Umbilical cord (tissue), 1 donor: ENCODE measurements at regions not wholly inside any gene's neighbourhood (a gene's known extent, or its start where the extent isn't known, plus 50 kb on each side); places are given as distances from the start of the nearest gene placed in this dataset.
A peak's percentile ranks its signal among the peaks of the same experiment; 100 is the strongest.

ENCODE experiments used
- DNase-seq: peaks from one replicate; pipeline ENCODE4 v3.0.0-alpha.2; 2015; ENCODE audit warnings: low spot score

GRCh38 chr15:70505936-70506912, 257.1 kb downstream of the UACA start:
- no peak for DNase-seq

- peak; percentile 72 for DNase-seq
These were observed 257.9 kb downstream of the UACA start for GRCh38 chr15:70505411-70505919.

DNA sequence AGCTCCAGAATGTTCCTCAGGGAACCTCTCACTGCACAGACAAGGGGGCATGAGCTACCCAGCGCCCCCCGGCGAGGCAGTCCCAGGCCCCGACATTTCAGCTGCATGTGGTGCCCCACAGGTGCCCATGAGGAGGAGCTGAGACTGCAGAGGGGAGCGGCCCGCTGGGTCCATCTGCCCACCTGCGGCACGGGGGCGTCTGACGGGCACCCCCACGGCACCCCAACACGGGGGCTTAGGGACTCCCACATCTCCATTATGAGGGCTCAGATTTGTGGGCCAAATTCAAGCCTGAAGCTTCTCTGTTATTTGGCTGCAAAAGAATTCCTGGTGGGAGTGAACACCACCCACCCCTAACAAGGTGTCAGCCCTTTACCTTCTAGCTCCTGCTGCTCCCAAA, 258.4 kb downstream of the UACA start:
- no peak for DNase-seq

DNA sequence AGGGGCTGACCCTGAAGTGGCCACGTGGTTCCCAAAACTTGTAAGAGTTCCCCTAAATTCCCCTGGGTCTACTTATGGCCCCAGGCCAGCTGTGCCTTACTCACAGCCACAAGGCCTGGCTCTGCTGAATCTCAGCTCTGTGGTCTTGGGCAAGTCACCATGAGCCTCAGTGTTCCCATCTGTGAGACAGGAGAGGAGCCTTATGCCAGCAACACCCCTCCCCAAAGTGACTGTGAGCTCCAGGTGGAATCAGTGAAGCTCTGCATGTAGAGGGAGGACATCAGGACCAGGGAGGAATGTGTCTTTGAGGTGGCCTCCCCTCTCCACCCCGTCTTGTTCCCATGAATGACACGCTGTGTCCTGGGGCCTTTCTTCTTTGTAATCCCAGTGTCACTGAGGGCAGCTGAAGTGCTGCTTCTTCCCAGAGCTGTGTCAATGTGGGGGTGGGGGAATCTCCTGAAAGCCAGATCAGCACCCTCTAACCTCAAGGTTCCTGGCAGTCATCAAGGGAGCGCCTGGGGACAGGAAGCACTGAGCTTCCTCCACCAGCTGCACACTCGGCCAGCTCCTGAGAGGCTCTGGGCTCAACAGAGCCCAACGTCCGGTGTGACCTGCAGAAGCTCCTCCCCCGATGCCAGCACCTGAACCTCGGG, 258.9 kb downstream of the UACA start:
- DNase-seq, result no peak

DNA sequence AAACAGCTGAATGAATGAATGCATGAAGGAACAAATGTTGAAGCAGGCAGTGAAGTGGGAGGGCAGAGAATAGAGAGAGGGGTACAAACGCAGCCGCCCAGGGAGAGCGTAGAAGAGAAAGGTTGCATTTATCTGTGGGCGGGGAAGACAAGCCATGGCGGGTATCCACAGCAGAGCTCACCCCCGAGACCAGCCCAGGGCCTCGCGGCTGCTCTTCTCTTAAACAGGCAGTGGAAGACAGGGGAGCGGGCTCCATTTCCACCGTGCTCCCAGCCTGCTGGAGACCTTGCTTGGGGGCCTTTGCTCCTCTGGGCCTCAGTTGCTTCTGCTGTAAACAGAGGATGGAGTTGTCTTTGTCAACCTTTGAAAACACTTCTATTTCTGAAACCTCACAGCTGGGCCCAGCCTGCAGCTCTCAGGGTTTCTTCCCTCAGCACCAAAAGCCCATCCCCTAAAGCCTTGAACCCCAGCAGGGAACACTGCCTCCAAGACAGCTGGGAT, 259.5 kb downstream of the UACA start:
- no peak for DNase-seq

DNA sequence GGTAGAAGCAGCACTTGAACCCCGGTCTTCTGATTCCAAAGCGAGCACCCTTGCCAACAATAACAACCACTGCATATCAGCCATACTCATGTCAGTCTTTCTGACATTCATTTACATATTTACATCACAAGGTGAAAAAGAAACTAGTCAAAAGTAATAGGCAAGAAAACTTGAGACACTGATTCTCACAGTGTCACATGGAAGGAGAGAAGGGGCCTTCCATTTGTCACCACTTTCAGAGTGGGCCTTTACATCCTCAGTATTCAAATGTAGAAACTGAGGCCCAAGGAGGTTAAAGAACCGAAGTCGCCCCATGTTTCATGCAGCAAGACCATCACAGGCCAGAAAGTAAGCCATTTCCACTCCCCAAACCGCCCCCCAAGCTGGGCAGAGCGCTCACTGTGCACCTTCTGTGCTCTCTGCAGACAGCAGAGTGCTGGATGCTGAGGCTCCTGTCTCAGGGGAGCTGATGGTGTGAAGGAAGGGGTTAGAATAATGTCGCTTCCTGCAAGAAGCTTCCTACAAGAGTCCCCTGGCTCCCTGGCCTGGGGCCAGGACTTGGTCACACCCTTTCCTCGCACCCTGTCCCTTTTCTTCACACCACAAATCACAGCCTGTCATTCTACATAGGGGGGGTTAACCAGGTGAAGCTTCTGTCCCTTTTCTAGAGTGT, 260.1 kb downstream of the UACA start:
- DNase-seq, result no peak

- DNase-seq, result no peak
These were observed 260.8 kb downstream of the UACA start for GRCh38 chr15:70502529-70502928.

DNA sequence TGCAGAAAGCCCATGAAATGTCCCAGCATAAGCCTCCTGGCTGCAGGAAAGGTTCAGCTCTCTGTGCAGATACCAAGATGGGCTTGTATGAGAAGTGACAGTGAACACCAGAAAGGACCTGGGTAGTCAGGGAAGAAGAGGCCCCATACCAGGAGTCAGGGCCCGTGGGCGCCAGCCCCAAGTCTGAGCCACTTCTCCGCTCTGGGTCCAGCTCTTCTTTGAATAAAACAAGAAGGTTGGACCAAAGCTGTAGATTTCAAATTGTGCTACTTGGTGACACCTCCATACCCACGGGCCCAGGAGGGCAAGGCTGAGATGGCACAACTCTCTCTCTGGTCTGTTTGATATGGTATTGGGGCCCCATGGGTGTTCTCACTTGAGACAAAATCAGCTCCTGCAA, 261.5 kb downstream of the UACA start:
- DNase-seq, result no peak

- DNase-seq, result no peak
These were observed 262.1 kb downstream of the UACA start for GRCh38 chr15:70501121-70501727.

GRCh38 chr15:70499791-70500190, 263.6 kb downstream of the UACA start:
- DNase-seq, result no peak

DNA sequence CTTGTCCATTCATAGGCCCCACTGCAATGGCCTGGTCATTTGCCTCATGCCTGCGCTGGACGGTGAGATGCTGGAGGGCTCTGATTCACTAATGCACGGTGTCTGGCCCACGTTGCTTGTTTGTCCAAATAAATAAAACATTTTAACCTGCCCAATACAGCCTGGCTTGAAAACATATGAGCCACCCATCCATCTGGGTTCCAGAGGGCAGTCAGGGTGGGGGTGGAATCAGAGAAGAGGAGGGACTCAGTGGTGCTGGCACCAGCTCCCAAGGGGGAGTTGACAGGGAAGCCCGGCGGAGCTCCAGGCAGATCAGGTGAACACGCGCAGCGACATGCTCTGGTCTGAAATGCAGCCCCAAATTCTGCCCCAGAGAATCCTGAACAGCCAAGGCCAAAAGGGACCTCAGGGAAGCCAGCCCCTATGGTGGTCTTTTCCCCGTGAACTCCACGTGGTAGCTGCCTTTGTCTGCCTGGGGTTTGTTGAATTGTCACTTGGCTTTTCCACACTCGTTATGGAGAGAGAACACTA, 265.2 kb downstream of the UACA start:
- DNase-seq, result no peak

DNA sequence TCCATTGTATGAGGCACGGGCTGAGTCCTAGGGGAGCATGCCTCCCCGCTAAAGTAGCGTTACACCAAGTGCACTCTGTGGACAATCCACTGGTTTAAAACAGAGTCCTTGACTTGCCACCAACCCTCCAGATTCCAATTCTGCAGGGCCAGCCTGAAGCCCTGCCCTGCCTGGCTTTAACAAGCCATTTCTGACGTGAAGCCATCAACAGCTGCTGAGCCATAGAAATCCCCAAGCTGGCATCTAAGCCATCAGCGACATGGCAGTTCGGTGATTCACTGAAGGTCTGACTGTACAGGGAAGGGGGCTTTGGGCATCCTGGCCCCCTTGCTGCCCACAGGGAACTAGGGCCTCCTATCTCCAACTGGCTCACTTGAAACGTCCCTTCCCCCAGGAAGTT, 265.7 kb downstream of the UACA start:
- no peak for DNase-seq

DNA sequence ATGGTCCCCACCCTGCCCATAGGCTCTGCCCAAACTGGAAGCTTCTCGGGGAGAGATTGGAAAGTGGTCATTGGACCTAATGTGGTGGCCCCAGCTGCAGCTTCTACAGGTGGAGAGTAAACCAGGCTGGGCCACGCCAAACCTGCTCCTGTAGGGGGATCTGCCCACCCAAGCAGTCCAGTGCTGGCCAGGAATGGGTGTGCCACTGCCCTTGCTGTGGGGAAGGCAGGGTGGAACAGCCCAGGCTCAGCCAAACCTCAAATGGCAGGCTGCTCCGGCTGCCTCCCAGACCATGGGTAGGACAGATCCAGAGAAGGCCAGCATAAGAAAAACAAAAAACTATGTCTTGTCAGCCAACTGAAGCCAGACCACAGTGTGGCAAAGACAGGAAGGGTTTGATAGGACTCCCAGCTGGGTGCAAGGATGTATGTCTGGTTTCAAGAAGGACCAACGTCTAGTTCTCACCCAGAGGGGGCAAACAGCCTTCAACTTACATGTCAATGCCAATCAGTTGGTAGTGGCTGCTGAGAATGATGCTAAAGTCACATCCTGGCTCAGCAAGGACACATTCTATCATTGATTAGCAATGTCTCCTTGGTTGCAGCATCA, 267.3 kb downstream of the UACA start:
- DNase-seq, result no peak

GRCh38 chr15:70494852-70495571, 268.3 kb downstream of the UACA start:
- peak; percentile 99 for DNase-seq

- DNase-seq, result no peak
These were observed 268.9 kb downstream of the UACA start for GRCh38 chr15:70494517-70494851.

DNA sequence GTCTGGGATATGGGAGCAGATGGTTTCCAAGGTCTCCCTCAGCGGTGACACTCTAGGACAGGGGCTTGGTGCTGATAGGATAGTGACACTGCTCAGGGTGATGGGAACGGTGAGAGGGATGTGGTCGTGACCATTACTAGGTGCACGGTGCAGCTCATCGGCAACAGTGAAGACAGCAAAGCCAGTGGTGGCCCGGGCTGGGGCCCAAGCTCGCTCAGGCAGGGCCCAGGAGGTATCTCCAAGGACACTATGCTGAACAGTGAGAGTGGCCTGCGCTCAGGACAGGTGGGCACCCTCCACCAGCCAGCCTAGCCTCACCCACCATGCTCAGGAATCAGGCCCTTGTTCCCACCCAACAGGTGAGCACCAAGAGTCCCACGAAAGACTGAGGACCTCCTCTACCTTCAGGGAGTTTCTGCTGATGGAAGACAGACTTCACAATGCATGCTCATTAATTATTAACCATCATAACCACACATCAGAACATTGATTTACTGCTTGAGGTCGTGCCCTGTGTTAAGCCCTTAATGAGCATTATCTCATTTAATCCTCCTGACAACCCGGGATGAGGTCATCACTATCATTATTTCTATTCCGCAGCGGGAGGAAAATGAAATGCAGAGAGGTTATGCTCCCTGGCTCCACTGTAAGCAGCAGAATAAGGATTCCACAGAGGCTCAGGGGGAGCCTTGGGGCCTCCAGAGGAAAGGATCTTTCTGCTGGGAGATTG, 269.4 kb downstream of the UACA start:
- peak; percentile 70 for DNase-seq

- DNase-seq, result no peak
These were observed 270.0 kb downstream of the UACA start for GRCh38 chr15:70493376-70493775.

DNA sequence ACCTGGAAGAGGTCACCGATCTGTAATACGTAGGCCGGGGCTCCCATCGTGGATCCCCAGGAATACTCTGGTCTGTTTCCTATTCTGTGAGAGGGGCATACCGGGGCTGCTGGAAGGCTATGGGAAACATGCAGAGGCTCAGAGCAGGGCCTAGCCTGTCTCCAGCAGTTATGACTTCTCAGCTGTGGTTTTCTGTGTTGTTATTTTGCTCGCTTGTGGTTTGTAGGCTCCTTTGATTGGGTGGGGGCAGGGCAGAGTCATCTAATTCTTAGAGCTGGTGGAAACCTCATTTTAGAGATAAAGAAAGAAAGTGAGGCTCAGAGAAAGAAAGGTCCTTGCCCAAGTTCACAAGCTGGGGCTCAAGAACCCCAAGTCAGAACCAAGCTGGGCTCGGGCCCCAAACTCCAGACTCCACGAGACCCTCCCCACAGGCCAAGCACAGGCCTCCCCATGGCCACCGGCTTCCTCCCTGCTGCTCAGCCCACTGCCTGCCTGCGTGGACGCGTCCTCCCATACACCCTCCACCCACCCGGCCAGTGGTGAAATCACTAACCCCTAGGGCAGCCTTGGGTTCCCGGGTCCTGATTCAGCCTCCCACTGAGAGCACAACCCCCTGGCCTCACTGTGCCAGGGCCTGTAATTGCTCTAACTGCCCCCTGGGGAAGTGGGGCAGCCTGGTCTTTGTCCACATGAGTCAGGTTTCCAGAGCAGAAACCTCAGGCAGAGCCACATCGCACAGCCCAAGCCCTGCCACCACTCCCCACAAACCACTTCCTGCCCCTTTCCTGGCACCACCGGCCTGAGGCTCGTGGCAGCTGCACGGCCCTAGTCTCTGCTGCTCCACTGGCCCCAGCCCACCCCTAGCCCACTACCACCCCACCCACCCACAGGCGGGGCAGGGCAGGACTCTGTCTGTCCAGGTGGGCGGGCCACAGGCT, 270.8 kb downstream of the UACA start:
- peak; percentile 52 for DNase-seq
